ENCODE measurements at regions not wholly inside any gene's neighbourhood (a gene's known extent, or its start where the extent isn't known, plus 50 kb on each side); places are given as distances from the start of the nearest gene placed in this dataset.
"Not testable (repeated sequence)": the region's sequence is repeated elsewhere in the genome, so short reads cannot be mapped to it uniquely, and the experiment has no call there.

- DNase-seq (ENCODE audit: low spot score): not testable (repeated sequence)
Observed at GRCh38 chr5:38678697-38679096, 122.3 kb upstream of the LIFR start.

GRCh38 chr5:38680094-38680825 is 123.8 kb upstream of the LIFR start:
- no peak for DNase-seq (ENCODE audit: low spot score)

DNA sequence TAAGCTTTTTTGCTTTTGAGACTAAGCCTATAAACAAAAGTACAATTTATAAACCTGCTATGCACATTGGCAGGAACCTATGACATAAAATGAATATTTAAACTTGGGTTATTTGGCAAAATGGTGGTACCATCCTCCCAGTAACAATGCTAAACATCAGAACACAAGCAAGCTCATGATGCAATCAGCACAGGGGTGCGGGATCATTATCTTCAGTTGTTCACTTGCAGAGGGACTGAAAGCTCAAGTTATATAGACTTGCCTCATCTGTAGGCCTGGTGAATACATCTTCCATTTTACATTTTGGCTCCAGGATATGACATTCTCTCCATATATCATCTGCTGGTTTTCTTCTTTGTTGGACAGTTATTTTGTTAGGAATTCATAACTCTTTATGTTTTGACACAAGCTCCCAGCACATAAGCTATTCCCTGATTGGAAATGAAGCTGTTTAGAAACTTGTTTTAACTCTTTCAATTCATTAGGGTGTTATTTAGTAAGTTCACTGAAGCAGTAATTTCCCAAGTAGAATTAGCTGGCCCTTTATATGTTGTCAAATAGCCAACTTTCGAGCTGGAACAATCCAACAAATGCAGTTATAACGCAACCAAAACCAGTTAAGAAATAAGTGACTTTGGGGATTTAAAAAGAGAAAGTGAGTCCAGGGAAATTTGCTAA is 124.7 kb upstream of the LIFR start:
- no peak for DNase-seq (ENCODE audit: low spot score)

DNA sequence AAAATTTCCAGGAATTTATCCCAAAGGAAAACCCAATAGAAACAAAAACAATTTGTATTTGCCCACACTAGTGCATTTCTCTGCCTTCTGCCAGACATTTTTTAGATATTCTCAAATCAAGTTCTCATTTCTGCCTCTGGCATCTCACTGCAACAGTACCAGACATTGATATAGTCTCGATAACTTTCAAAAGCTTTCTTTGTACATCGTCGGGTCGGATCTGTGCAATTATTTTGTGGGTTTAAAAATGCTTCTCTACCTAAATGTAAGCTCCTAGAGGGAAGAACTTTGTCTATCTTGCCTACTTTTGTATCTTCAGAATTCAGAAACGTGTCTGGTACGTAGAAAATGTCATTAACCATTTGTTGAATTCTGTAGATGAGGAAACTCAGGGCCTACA is 125.5 kb upstream of the LIFR start:
- DNase-seq (ENCODE audit: low spot score): no peak

DNA sequence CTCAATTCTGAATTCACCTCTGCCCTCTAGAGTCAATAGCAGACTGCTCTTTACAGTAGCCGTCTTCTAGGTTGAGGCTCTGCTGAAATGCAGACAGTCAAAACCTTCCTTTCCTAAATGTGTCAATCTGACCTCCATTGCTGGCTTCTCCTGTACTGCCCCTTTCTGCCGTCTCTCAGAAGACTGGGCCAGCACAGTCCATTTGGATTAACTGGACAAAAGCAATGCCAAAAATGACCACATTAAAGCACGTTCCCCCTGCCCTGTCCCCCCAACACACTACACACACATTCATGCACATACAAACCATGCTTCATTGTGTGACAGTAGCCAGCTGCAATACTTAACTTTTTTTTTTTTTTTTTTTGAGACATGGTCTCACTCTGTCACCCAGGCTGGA is 130.2 kb upstream of the LIFR start:
- DNase-seq (ENCODE audit: low spot score): no peak

DNA sequence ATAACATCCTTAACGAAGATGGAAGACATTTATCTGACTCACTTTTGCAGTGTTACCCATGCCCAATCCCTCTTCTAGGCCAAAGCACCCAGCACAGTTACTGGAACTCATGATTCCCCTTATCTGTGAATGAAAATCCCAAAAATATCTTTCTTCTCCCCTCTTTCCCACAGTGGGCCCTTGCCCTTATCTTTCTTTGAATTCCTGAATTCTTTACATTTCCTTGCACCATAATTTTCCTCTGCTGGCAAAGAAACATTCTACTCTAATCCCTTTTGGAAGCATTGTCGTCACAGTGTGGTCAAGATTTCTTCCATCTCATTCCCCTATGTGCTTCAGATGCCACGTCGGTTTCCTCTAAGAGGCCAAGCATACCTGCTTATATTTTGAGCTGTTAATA is 135.9 kb upstream of the LIFR start:
- no peak for DNase-seq (ENCODE audit: low spot score)

GRCh38 chr5:38692781-38693527 is 136.5 kb upstream of the LIFR start:
- no peak for DNase-seq (ENCODE audit: low spot score)

DNA sequence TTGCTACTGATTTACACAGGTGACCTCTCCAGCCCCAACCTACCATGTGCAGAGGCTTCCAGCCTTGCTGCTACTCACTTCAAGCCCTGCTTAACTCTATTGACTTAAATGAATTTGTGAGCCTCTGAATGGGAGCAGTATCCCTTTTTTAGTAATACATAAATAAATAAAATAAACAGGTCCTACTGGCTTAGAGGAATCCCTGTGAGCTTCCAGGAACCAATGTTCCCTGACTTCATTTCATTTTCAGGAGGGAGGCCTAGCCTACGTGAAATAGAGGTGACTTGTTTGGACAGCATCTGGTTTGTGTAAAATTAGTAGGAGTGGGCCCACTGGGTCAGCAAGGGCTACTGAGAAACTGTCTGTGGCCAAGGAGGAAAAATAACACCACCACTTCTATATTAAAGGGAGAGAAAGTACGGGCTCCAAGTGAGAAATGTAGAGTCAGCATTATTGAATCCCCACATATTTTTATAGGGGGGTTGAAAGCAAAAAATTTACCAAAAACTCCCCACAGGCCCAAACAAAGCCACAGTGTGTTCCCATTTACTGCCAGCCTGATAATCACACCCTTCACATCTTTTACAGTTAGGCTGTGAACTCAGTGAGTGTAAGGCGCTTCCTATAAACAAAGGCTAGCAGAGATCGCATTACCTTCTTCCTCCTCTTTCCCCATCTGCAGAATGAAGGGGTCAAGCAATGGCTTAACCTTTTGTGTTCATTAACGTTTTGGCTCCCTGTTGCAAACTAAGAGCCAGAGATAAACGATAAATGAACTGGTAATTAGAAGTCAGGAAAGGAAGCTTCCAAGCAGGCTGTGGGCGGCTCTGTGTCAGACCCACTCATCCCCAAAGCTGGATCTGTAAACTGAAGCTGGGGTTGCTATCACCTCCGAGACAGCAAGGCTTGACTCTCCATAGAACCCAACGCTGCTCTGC is 138.8 kb upstream of the LIFR start:
- no peak for DNase-seq (ENCODE audit: low spot score)

DNA sequence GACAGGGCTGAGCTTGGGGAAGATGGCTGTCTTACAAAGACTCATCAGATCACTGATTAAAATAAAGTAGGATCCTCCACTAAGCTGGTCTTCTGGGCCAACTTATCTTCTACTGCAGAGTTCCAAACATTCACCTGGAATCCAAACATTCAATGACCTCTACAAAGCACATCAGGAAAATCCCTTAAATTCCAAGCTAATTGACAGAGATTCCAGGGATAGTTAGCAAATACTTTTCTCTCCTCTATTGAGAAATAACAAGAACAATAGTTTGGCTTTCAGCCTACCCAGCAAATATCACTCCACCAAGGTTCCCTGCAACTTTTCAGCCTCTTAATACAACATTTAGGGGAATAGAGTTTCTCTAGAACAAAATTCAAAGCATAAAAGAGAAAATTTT is 140.6 kb upstream of the LIFR start:
- DNase-seq (ENCODE audit: low spot score): no peak

GRCh38 chr5:38705529-38705928 is 140.3 kb upstream of the OSMR start:
- DNase-seq (ENCODE audit: low spot score): not testable (repeated sequence)

- no peak for DNase-seq (ENCODE audit: low spot score)
Observed at GRCh38 chr5:38706376-38706775, 139.4 kb upstream of the OSMR start.

DNA sequence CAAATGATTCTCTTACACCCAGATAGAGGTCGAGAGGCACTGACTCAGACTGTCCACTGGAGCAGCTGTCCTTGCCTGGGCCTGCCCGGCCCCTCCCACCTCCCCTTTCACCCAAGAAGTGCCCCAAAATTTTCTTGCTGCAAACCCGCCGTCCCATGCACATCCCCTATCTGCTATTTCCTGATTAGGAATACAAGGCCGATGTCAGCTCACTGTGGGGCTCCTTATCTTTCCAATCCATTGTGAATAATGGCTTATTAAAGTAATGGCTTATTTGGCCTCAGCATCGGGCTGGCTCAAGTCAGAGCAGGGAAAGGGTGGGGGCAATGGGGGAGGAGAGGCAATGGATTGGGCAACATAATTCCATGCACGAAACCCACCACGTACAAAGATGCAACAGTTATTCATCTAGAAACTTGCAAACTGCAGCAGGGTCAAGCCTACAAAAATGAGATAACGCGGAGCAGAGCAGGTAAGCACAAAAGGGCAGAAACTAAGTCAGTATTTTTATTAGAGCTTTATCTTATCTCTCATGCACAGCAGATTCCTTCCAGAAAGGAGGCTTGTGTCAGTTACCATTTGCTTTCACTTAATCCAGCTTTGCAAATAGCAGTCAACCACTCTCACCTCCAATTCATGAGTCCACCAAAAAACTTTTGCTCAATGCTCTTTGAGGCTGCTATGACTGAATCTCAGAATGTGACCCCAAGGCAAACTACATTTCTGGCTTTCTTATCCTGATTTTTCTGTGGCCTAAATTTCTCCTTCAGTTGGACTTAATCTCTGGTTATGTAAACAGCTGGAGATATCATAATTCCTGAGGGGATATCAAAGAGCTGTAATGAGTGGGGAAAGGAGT is 138.2 kb upstream of the OSMR start:
- no peak for DNase-seq (ENCODE audit: low spot score)

- DNase-seq (ENCODE audit: low spot score): no peak
Observed at GRCh38 chr5:38709678-38710306, 136.0 kb upstream of the OSMR start.

DNA sequence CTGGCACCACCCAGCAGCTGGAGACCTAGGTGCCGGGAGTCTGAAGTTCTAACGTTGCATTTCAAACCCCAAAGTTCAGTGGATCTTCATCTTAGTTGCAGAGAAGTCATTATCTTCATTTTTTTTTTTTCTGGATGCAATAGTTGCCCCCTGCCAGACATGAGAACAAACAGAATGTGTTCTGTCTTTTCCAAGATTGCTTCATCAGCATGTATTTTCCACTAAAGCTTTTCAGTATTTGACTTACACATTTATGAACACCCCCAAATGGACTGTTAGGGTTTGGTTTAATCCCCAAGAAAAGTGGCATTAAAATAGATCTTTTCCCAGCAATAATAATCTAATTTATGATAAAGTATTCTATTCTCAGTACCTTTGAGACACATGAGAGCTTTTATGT is 135.2 kb upstream of the OSMR start:
- no peak for DNase-seq (ENCODE audit: low spot score)

- DNase-seq (ENCODE audit: low spot score): no peak
Observed at GRCh38 chr5:38712391-38712790, 133.4 kb upstream of the OSMR start.

GRCh38 chr5:38714240-38714639 is 131.6 kb upstream of the OSMR start:
- DNase-seq (ENCODE audit: low spot score): no peak

- no peak for DNase-seq (ENCODE audit: low spot score)
Observed at GRCh38 chr5:38714703-38715355, 131.0 kb upstream of the OSMR start.

- no peak for DNase-seq (ENCODE audit: low spot score)
Observed at GRCh38 chr5:38715696-38716095, 130.1 kb upstream of the OSMR start.

DNA sequence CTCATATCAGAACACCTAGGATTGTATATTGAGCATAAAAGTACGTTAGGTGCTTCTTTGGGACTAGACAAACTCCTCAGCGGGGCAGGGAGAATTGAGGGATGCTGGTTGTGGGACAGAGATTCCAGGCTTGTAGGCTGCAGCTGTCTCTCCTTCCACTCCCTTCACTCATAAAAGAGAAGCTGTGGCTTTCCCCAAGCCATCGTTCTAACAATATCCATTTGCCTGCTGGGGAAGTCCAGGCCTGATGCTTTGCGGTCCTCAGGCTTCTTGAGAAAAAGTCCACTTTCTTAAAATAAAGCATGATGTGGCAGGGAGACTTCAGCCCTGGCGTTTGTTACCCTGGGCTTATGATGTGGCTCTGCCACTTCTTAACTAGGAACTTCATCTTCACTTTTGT is 129.3 kb upstream of the OSMR start:
- DNase-seq (ENCODE audit: low spot score): no peak
